ENCODE measurements at regions not wholly inside any gene's neighbourhood (a gene's known extent, or its start where the extent isn't known, plus 50 kb on each side); places are given as distances from the start of the nearest gene placed in this dataset.
"Not testable (repeated sequence)": the region's sequence is repeated elsewhere in the genome, so short reads cannot be mapped to it uniquely, and the experiment has no call there.

- ChIA-PET CTCF (interaction anchor here (2.1 kb wide), 1 partner anchor 9 kb away, joined by 4 read pairs; no protein-coding TSS in a partner anchor), POLR2A (no interaction called here)
- Histone ChIP-seq H3K27ac (ENCODE audit: insufficient read depth in 1 of 2, low read depth in 1 of 2, low read length in 2 of 2, poor library complexity in 1 of 2, severe bottlenecking in 2 of 2) (no peak overlapping the region), H3K27me3 (replicated peaks in 2 of 5; ENCODE audit: control insufficient read depth in 4 of 5, insufficient read depth in 5 of 5, low read length in 4 of 5) (no peaks in the 10 kb centered on the region), H3K36me3 (ENCODE audit: control insufficient read depth in 4 of 4, insufficient read depth in 4 of 4, low read length in 3 of 4) (no peaks in the 10 kb centered on the region), H3K4me1 (ENCODE audit: control extremely low read depth in 1 of 4, control insufficient read depth in 4 of 4, insufficient read depth in 4 of 4, low read length in 3 of 4) (no peaks in the 10 kb centered on the region), H3K9me3 (ENCODE audit: control extremely low read depth in 1 of 5, control insufficient read depth in 4 of 5, insufficient read depth in 2 of 5, low read depth in 1 of 5, low read length in 4 of 5) (peaks cover 0 to 2% (median 0%) of the 10 kb centered on the region in 5 experiments), H3K4me3 (ENCODE audit: control insufficient read depth in 1 of 7, extremely low read depth in 1 of 7, insufficient read depth in 4 of 7, low read depth in 2 of 7, low read length in 6 of 7) (no peak overlapping the region)
- 89% methylated on average over 4 of the region's 5 CpGs for WGBS (ENCODE audit: insufficient coverage)
- DNase-seq, result no peak
Observed at GRCh38 chr2:140108706-140109475, 1328.7 kb upstream of the NXPH2 start.

GRCh38 chr2:140091926-140092325, 1311.7 kb upstream of the NXPH2 start:
- no CpG with 5 or more reads among the region's 1 CpG for WGBS (ENCODE audit: insufficient coverage)
- no peak overlapping the region for H3K27ac ChIP-seq (ENCODE audit: insufficient read depth in 1 of 2, low read depth in 1 of 2, low read length in 2 of 2, poor library complexity in 1 of 2, severe bottlenecking in 2 of 2)
- DNase-seq, result no peak
- H3K4me1 ChIP-seq (ENCODE audit: control extremely low read depth in 1 of 4, control insufficient read depth in 4 of 4, insufficient read depth in 4 of 4, low read length in 3 of 4), result no peaks in the 10 kb centered on the region
- CTCF ChIA-PET, result no interaction called here
- H3K27me3 ChIP-seq (replicated peaks in 2 of 5; ENCODE audit: control insufficient read depth in 4 of 5, insufficient read depth in 5 of 5, low read length in 4 of 5), result no peaks in the 10 kb centered on the region
- H3K36me3 ChIP-seq (ENCODE audit: control insufficient read depth in 4 of 4, insufficient read depth in 4 of 4, low read length in 3 of 4), result no peaks in the 10 kb centered on the region
- H3K9me3 ChIP-seq (ENCODE audit: control extremely low read depth in 1 of 5, control insufficient read depth in 4 of 5, insufficient read depth in 2 of 5, low read depth in 1 of 5, low read length in 4 of 5), result no peaks in the 10 kb centered on the region
- POLR2A ChIA-PET, result no interaction called here
- no peak overlapping the region for H3K4me3 ChIP-seq (ENCODE audit: control insufficient read depth in 1 of 7, extremely low read depth in 1 of 7, insufficient read depth in 4 of 7, low read depth in 2 of 7, low read length in 6 of 7)

GRCh38 chr2:140086964-140087363, 1306.8 kb upstream of the NXPH2 start:
- no peaks in the 10 kb centered on the region for H3K4me1 ChIP-seq (ENCODE audit: control extremely low read depth in 1 of 4, control insufficient read depth in 4 of 4, insufficient read depth in 4 of 4, low read length in 3 of 4)
- CTCF ChIA-PET, result no interaction called here
- no CpG with 5 or more reads among the region's 1 CpG for WGBS (ENCODE audit: insufficient coverage)
- H3K4me3 ChIP-seq (ENCODE audit: control insufficient read depth in 1 of 7, extremely low read depth in 1 of 7, insufficient read depth in 4 of 7, low read depth in 2 of 7, low read length in 6 of 7), result no peak overlapping the region
- no peaks in the 10 kb centered on the region for H3K36me3 ChIP-seq (ENCODE audit: control insufficient read depth in 4 of 4, insufficient read depth in 4 of 4, low read length in 3 of 4)
- DNase-seq, result no peak
- H3K9me3 ChIP-seq (ENCODE audit: control extremely low read depth in 1 of 5, control insufficient read depth in 4 of 5, insufficient read depth in 2 of 5, low read depth in 1 of 5, low read length in 4 of 5), result no peaks in the 10 kb centered on the region
- no peaks in the 10 kb centered on the region for H3K27me3 ChIP-seq (replicated peaks in 2 of 5; ENCODE audit: control insufficient read depth in 4 of 5, insufficient read depth in 5 of 5, low read length in 4 of 5)
- POLR2A ChIA-PET, result no interaction called here
- H3K27ac ChIP-seq (ENCODE audit: insufficient read depth in 1 of 2, low read depth in 1 of 2, low read length in 2 of 2, poor library complexity in 1 of 2, severe bottlenecking in 2 of 2), result no peak overlapping the region

GRCh38 chr2:140085674-140086073, 1305.5 kb upstream of the NXPH2 start:
- H3K27ac ChIP-seq (ENCODE audit: insufficient read depth in 1 of 2, low read depth in 1 of 2, low read length in 2 of 2, poor library complexity in 1 of 2, severe bottlenecking in 2 of 2), result no peak overlapping the region
- no peaks in the 10 kb centered on the region for H3K36me3 ChIP-seq (ENCODE audit: control insufficient read depth in 4 of 4, insufficient read depth in 4 of 4, low read length in 3 of 4)
- ChIA-PET CTCF (no interaction called here), POLR2A (no interaction called here)
- H3K4me1 ChIP-seq (ENCODE audit: control extremely low read depth in 1 of 4, control insufficient read depth in 4 of 4, insufficient read depth in 4 of 4, low read length in 3 of 4), result no peaks in the 10 kb centered on the region
- DNase-seq, result no peak
- H3K9me3 ChIP-seq (ENCODE audit: control extremely low read depth in 1 of 5, control insufficient read depth in 4 of 5, insufficient read depth in 2 of 5, low read depth in 1 of 5, low read length in 4 of 5), result no peaks in the 10 kb centered on the region
- H3K4me3 ChIP-seq (ENCODE audit: control insufficient read depth in 1 of 7, extremely low read depth in 1 of 7, insufficient read depth in 4 of 7, low read depth in 2 of 7, low read length in 6 of 7), result no peak overlapping the region
- H3K27me3 ChIP-seq (replicated peaks in 2 of 5; ENCODE audit: control insufficient read depth in 4 of 5, insufficient read depth in 5 of 5, low read length in 4 of 5), result no peaks in the 10 kb centered on the region

GRCh38 chr2:140079038-140079437, 1298.8 kb upstream of the NXPH2 start:
- Histone ChIP-seq H3K4me3 (ENCODE audit: control insufficient read depth in 1 of 7, extremely low read depth in 1 of 7, insufficient read depth in 4 of 7, low read depth in 2 of 7, low read length in 6 of 7) (no peak overlapping the region), H3K4me1 (ENCODE audit: control extremely low read depth in 1 of 4, control insufficient read depth in 4 of 4, insufficient read depth in 4 of 4, low read length in 3 of 4) (no peaks in the 10 kb centered on the region), H3K27me3 (replicated peaks in 2 of 5; ENCODE audit: control insufficient read depth in 4 of 5, insufficient read depth in 5 of 5, low read length in 4 of 5) (no peaks in the 10 kb centered on the region), H3K27ac (ENCODE audit: insufficient read depth in 1 of 2, low read depth in 1 of 2, low read length in 2 of 2, poor library complexity in 1 of 2, severe bottlenecking in 2 of 2) (no peak overlapping the region), H3K36me3 (ENCODE audit: control insufficient read depth in 4 of 4, insufficient read depth in 4 of 4, low read length in 3 of 4) (no peaks in the 10 kb centered on the region), H3K9me3 (ENCODE audit: control extremely low read depth in 1 of 5, control insufficient read depth in 4 of 5, insufficient read depth in 2 of 5, low read depth in 1 of 5, low read length in 4 of 5) (no peaks in the 10 kb centered on the region)
- no peak for DNase-seq
- POLR2A ChIA-PET, result interaction anchor here (0.7 kb wide), 1 partner anchor 1154 kb away, joined by 3 read pairs; no protein-coding TSS in a partner anchor
- CTCF ChIA-PET, result no interaction called here

- no peaks in the 10 kb centered on the region for H3K36me3 ChIP-seq (ENCODE audit: control insufficient read depth in 4 of 4, insufficient read depth in 4 of 4, low read length in 3 of 4)
- no peaks in the 10 kb centered on the region for H3K9me3 ChIP-seq (ENCODE audit: control extremely low read depth in 1 of 5, control insufficient read depth in 4 of 5, insufficient read depth in 2 of 5, low read depth in 1 of 5, low read length in 4 of 5)
- CTCF ChIA-PET, result no interaction called here
- POLR2A ChIA-PET, result no interaction called here
- H3K27ac ChIP-seq (ENCODE audit: insufficient read depth in 1 of 2, low read depth in 1 of 2, low read length in 2 of 2, poor library complexity in 1 of 2, severe bottlenecking in 2 of 2), result no peak overlapping the region
- no peak overlapping the region for H3K4me3 ChIP-seq (ENCODE audit: control insufficient read depth in 1 of 7, extremely low read depth in 1 of 7, insufficient read depth in 4 of 7, low read depth in 2 of 7, low read length in 6 of 7)
- H3K4me1 ChIP-seq (ENCODE audit: control extremely low read depth in 1 of 4, control insufficient read depth in 4 of 4, insufficient read depth in 4 of 4, low read length in 3 of 4), result no peaks in the 10 kb centered on the region
- no peak for DNase-seq
- no CpG with 5 or more reads among the region's 2 CpGs for WGBS (ENCODE audit: insufficient coverage)
- no peaks in the 10 kb centered on the region for H3K27me3 ChIP-seq (replicated peaks in 2 of 5; ENCODE audit: control insufficient read depth in 4 of 5, insufficient read depth in 5 of 5, low read length in 4 of 5)
Observed at GRCh38 chr2:140076164-140076563, 1296.0 kb upstream of the NXPH2 start.

GRCh38 chr2:140073763-140074162, 1293.6 kb upstream of the NXPH2 start:
- CTCF ChIA-PET; H3K27ac ChIP-seq (ENCODE audit: insufficient read depth in 1 of 2, low read depth in 1 of 2, low read length in 2 of 2, poor library complexity in 1 of 2, severe bottlenecking in 2 of 2); DNase-seq; POLR2A ChIA-PET; H3K9me3 ChIP-seq (ENCODE audit: control extremely low read depth in 1 of 5, control insufficient read depth in 4 of 5, insufficient read depth in 2 of 5, low read depth in 1 of 5, low read length in 4 of 5); H3K4me1 ChIP-seq (ENCODE audit: control extremely low read depth in 1 of 4, control insufficient read depth in 4 of 4, insufficient read depth in 4 of 4, low read length in 3 of 4); H3K27me3 ChIP-seq (replicated peaks in 2 of 5; ENCODE audit: control insufficient read depth in 4 of 5, insufficient read depth in 5 of 5, low read length in 4 of 5); H3K4me3 ChIP-seq (ENCODE audit: control insufficient read depth in 1 of 7, extremely low read depth in 1 of 7, insufficient read depth in 4 of 7, low read depth in 2 of 7, low read length in 6 of 7); H3K36me3 ChIP-seq (ENCODE audit: control insufficient read depth in 4 of 4, insufficient read depth in 4 of 4, low read length in 3 of 4): not testable (repeated sequence)
- 96% methylated on average over 30 of the region's 30 CpGs for WGBS (ENCODE audit: insufficient coverage)
